ENCODE measurements at regions not wholly inside any gene's neighbourhood (a gene's known extent, or its start where the extent isn't known, plus 50 kb on each side); places are given as distances from the start of the nearest gene placed in this dataset.

DNA sequence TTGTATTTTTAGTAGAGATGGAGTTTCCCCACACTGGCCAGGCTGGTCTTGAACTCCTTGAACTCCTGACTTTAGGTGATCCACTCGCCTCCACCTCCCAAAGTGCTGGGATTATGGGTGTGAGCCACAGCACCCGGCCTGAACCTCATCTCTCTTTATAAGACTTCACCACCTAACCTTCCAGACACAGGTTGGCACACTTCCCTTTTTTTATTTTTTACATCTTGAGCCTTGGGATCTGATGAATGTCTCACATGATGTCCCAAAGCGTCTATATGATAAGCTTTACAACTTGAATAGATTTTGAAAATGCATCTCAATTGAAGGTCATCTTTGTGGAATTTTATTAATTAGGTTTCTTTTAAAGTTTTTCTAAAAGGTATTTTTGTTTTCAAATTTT, 172.4 kb upstream of the IVNS1ABP start:
- peaks cover 21% of the 10 kb centered on the region for H3K4me1 ChIP-seq
- CTCF ChIA-PET: interaction anchor here (1.5 kb wide), 1 partner anchor 9 kb away, joined by 3 read pairs; no protein-coding TSS in a partner anchor

DNA sequence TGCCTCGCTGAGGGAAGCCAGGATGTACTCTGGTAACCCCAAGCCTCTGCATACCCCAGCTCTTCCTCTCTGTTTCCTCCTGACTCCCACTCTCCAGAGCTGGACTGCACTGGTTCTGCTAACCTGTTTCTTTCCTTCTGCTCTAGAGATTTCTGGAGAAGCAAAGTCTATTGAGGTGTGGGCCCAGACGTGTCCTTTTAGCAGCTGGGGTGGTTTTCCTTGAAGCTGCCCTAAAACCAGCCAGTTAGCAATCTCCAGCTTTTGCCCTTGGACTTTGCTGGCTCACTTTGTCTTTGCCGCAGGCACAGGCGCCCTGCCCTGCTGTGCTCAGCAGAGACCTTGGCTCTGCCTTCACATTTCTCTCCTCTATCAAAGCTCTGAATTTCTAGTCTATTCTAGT, 171.8 kb upstream of the IVNS1ABP start:
- ATAC-seq (peak; percentile 43 to 59; a peak in 3 of 6 replicates), DNase-seq (ENCODE audit: low read depth in 1 of 2, low spot score in 1 of 2) (no peak), FAIRE-seq (no peak)
- H3K4me3 ChIP-seq: no peak overlapping the region
- H3K27ac ChIP-seq: peak overlapping the region; percentile 9 to 67; a peak in 5 of 6 replicates
- ChIA-PET POLR2A (no interaction called here), CTCF (interaction anchor here (0.6 to 1.5 kb wide), 2 partner anchors 10 to 79 kb away, joined by 3 read pairs; no protein-coding TSS in a partner anchor)
- no peak for TF ChIP-seq SMC3 (IDR thresholded peaks at IDR 0.05)
- no peak for TF ChIP-seq ZSCAN20 (CRISPR knock-in tag; IDR thresholded peaks at IDR 0.05)
- TF ChIP-seq RCOR1 (IDR thresholded peaks at IDR 0.05; ENCODE audit: low read depth, low read length): no peak
- no peak for TF ChIP-seq POLR2AphosphoS2 (conservative IDR thresholded peaks at IDR 0.05; ENCODE audit: low read length)
- TF ChIP-seq, protein P1, sequence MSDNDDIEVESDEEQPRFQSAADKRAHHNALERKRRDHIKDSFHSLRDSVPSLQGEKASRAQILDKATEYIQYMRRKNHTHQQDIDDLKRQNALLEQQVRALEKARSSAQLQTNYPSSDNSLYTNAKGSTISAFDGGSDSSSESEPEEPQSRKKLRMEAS (IDR thresholded peaks at IDR 0.05): no peak
- TF ChIP-seq PHF8 (IDR thresholded peaks at IDR 0.05; ENCODE audit: borderline replicate concordance, low read depth): no peak
- no peak for TF ChIP-seq BHLHE40 (IDR thresholded peaks at IDR 0.05; ENCODE audit: low read depth, low read length)
- no peak for TF ChIP-seq TP53 (CRISPR knock-in tag; IDR thresholded peaks at IDR 0.05)
- TF ChIP-seq, protein P2, sequence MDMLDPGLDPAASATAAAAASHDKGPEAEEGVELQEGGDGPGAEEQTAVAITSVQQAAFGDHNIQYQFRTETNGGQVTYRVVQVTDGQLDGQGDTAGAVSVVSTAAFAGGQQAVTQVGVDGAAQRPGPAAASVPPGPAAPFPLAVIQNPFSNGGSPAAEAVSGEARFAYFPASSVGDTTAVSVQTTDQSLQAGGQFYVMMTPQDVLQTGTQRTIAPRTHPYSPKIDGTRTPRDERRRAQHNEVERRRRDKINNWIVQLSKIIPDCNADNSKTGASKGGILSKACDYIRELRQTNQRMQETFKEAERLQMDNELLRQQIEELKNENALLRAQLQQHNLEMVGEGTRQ (IDR thresholded peaks at IDR 0.05): no peak
- no peak for TF ChIP-seq EHF (CRISPR knock-in tag; IDR thresholded peaks at IDR 0.05)
- TF ChIP-seq SREBF2 (IDR thresholded peaks at IDR 0.05): no peak
- TF ChIP-seq, protein P3, sequence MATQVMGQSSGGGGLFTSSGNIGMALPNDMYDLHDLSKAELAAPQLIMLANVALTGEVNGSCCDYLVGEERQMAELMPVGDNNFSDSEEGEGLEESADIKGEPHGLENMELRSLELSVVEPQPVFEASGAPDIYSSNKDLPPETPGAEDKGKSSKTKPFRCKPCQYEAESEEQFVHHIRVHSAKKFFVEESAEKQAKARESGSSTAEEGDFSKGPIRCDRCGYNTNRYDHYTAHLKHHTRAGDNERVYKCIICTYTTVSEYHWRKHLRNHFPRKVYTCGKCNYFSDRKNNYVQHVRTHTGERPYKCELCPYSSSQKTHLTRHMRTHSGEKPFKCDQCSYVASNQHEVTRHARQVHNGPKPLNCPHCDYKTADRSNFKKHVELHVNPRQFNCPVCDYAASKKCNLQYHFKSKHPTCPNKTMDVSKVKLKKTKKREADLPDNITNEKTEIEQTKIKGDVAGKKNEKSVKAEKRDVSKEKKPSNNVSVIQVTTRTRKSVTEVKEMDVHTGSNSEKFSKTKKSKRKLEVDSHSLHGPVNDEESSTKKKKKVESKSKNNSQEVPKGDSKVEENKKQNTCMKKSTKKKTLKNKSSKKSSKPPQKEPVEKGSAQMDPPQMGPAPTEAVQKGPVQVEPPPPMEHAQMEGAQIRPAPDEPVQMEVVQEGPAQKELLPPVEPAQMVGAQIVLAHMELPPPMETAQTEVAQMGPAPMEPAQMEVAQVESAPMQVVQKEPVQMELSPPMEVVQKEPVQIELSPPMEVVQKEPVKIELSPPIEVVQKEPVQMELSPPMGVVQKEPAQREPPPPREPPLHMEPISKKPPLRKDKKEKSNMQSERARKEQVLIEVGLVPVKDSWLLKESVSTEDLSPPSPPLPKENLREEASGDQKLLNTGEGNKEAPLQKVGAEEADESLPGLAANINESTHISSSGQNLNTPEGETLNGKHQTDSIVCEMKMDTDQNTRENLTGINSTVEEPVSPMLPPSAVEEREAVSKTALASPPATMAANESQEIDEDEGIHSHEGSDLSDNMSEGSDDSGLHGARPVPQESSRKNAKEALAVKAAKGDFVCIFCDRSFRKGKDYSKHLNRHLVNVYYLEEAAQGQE (IDR thresholded peaks at IDR 0.05): no peak
- no peaks in the 10 kb centered on the region; the same call in 2 of the 3 replicates for H3K9me3 ChIP-seq
- 33% methylated on average over 4 of the region's 4 CpGs for WGBS (ENCODE audit: missing lambda C conversion rate)
- peak overlapping the region; percentile 40 for H3K4me2 ChIP-seq
- peaks cover 27% of the 10 kb centered on the region for H3K4me1 ChIP-seq

More for the DNA sequence above, 172.4 kb upstream of the IVNS1ABP start:
- ATAC-seq (no peak), DNase-seq (ENCODE audit: low read depth in 1 of 2, low spot score in 1 of 2) (no peak), FAIRE-seq (no peak)
- WGBS (ENCODE audit: missing lambda C conversion rate): 80% methylated on average over 3 of the region's 3 CpGs
- Histone ChIP-seq H3K4me3 (no peak overlapping the region), H3K4me2 (peak overlapping the region; percentile 40; the same call in 1 of the 3 replicates), H3K9me3 (no peaks in the 10 kb centered on the region), H3K27ac (peak overlapping the region; percentile 9 to 67; a peak in 3 of 6 replicates)
- POLR2A ChIA-PET: no interaction called here
- TF ChIP-seq MYC (IDR thresholded peaks at IDR 0.05; ENCODE audit: borderline replicate concordance, low read length) (no peak), POLR2AphosphoS2 (conservative IDR thresholded peaks at IDR 0.05; ENCODE audit: low read length) (no peak), NR3C1 (IDR thresholded peaks at IDR 0.05) (no peak), JUNB (IDR thresholded peaks at IDR 0.05) (no peak), SMC3 (IDR thresholded peaks at IDR 0.05) (no peak), CHD4 (IDR thresholded peaks at IDR 0.05; ENCODE audit: borderline replicate concordance) (no peak), EP300 (IDR thresholded peaks at IDR 0.05) (no peak), KDM5A (IDR thresholded peaks at IDR 0.05) (no peak), NPAS2 (CRISPR knock-in tag; IDR thresholded peaks at IDR 0.05; ENCODE audit: borderline replicate concordance) (no peak), HOXB5 (CRISPR knock-in tag; IDR thresholded peaks at IDR 0.05) (no peak), ZC3H11A (IDR thresholded peaks at IDR 0.05) (no peak), JUN (IDR thresholded peaks at IDR 0.05) (no peak), HOXB13 (CRISPR knock-in tag; IDR thresholded peaks at IDR 0.05; ENCODE audit: low read depth) (no peak)
- TF ChIP-seq, protein P4, sequence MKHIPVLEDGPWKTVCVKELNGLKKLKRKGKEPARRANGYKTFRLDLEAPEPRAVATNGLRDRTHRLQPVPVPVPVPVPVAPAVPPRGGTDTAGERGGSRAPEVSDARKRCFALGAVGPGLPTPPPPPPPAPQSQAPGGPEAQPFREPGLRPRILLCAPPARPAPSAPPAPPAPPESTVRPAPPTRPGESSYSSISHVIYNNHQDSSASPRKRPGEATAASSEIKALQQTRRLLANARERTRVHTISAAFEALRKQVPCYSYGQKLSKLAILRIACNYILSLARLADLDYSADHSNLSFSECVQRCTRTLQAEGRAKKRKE (CRISPR knock-in tag; IDR thresholded peaks at IDR 0.05; ENCODE audit: low read depth): no peak
